ENCODE measurements at regions not wholly inside any gene's neighbourhood (a gene's known extent, or its start where the extent isn't known, plus 50 kb on each side); places are given as distances from the start of the nearest gene placed in this dataset.
"Not testable (repeated sequence)": the region's sequence is repeated elsewhere in the genome, so short reads cannot be mapped to it uniquely, and the experiment has no call there.

GRCh38 chr12:119931402-119931801 is 54.3 kb upstream of the CIT start:
- no peak for DNase-seq
- Mint-ChIP-seq H3K27ac (no peak overlapping the region), H3K27me3 (peaks cover 3% of the 10 kb centered on the region), H3K9me3 (no peaks in the 10 kb centered on the region), H3K4me1 (no peaks in the 10 kb centered on the region), H3K4me3 (no peak overlapping the region), H3K36me3 (ENCODE audit: low read depth) (no peaks in the 10 kb centered on the region)
- POLR2A ChIA-PET: interaction anchor here (0.7 kb wide), 1 partner anchor 61 kb away, joined by 5 read pairs; no protein-coding TSS in a partner anchor
- CTCF ChIA-PET: interaction anchor here (0.6 to 1.1 kb wide), 2 partner anchors 156 to 218 kb away, joined by 3 to 4 read pairs; no protein-coding TSS in a partner anchor

DNA sequence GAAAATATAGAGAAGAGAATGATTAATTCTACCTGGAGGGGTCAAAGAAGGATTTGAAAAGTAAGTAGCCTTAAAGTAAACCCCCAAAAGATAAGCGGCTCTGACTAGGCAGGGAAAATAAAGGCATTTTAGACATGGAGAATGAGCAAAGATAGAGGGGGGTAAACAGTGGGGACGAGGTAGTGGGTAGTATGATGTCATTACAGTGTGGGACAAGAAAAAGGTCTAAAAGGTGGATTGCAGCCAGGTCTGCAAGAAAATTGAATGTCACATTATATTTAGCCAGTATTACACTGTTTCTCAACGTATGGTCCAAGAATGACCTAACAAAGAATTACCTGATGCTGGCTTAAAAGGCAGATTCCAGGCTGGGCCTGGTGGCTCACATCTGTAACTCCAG is 55.8 kb upstream of the CIT start:
- no peak for DNase-seq
- H3K4me3 Mint-ChIP-seq: no peak overlapping the region
- CTCF ChIA-PET: no interaction called here
- H3K36me3 Mint-ChIP-seq (ENCODE audit: low read depth): no peaks in the 10 kb centered on the region
- no peaks in the 10 kb centered on the region for H3K9me3 Mint-ChIP-seq
- no peak overlapping the region for H3K27ac Mint-ChIP-seq
- H3K4me1 Mint-ChIP-seq: no peaks in the 10 kb centered on the region
- POLR2A ChIA-PET: no interaction called here
- H3K27me3 Mint-ChIP-seq: peaks cover 3% of the 10 kb centered on the region

DNA sequence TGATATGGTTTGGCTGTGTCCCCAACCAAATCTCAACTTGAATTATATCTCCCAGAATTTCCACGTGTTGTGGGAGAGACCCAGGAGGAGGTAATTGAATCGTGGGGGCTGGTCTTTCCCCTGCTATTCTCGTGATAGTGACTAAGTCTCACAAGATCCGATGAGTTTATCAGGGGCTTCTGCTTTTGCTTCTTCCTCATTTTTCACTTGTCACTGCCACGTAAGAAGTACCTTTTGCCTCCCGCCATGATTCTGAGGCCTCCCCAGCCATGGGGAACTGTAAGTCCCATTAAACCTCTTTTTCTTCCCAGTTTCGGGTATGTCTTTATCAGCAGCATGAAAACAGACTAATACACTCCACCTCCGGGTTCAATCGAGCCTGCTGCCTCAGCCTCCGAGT is 54.3 kb upstream of the BICDL1 start:
- H3K27ac Mint-ChIP-seq; CTCF ChIA-PET; H3K9me3 Mint-ChIP-seq; H3K4me1 Mint-ChIP-seq; H3K36me3 Mint-ChIP-seq (ENCODE audit: low read depth); POLR2A ChIA-PET; H3K27me3 Mint-ChIP-seq; H3K4me3 Mint-ChIP-seq; DNase-seq: not testable (repeated sequence)

DNA sequence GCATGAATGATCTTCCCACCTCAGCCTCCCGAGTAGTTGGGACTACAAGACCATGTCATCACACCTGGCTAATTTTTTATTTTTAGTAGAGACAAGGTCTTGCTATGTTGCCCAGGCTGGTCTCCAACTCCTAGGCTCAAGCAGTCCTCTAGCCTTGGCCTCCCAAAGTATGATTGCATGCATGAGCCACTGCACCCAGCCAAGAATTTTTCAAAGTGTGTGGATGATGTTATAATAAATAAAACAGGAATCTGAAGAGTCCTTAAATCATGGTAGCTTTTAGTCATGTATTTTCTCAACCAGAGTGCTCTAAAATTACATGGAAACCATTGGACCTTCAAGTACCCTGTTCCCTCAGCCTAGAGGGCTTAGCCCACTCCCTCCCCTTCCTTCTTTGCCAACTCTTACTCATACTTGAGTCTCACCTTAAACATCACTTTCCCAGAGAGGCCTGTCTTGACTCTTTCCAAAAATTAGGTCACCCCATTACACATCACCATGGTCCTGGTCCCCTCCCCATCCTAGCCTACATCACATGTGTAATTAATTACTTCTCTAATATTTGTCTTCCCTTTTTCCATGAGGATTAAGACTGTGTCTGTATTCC is 52.2 kb upstream of the BICDL1 start:
- Mint-ChIP-seq H3K27me3 (peaks cover 3% of the 10 kb centered on the region), H3K9me3 (no peaks in the 10 kb centered on the region), H3K4me3 (no peak overlapping the region), H3K4me1 (peaks cover 1% of the 10 kb centered on the region), H3K36me3 (ENCODE audit: low read depth) (no peaks in the 10 kb centered on the region), H3K27ac (no peak overlapping the region)
- ChIA-PET CTCF (no interaction called here), POLR2A (no interaction called here)
- DNase-seq: no peak

DNA sequence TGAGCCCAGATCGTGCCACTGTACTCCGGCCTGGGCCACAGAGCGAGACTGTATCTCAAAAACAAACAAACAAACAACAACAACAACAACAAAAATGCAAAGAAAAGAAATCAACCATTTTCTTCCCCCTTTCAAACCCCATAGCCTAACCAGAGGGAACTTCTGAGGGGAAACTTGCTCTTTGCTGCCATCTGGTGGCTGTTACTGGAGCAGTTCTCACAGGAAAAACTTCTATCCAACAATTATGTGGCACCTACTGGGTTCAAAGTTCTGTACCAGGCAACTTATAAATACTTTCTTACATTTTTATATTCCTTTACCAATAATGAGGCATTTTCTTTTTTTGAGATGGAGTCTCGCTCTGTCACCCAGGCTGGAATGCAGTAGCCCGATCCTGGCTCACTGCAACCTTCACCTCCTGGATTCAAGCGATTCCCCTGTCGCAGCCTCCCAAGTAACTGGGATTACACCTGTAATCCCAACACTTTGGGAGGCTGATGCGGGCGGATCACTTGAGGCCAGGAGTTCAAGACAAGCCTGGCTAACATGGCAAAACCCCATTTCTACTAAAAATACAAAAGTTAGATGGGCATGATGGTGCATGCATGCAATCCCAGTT is 50.9 kb upstream of the BICDL1 start:
- peak; percentile 76 for DNase-seq
- Mint-ChIP-seq H3K4me1 (peaks cover 1% of the 10 kb centered on the region), H3K27ac (no peak overlapping the region), H3K27me3 (peaks cover 3% of the 10 kb centered on the region), H3K4me3 (no peak overlapping the region), H3K9me3 (no peaks in the 10 kb centered on the region), H3K36me3 (ENCODE audit: low read depth) (no peaks in the 10 kb centered on the region)
- ChIA-PET POLR2A (no interaction called here), CTCF (interaction anchor here (0.6 to 0.9 kb wide), 2 partner anchors 28 to 197 kb away, joined by 3 to 5 read pairs; no protein-coding TSS in a partner anchor)
